Activated CD4-positive, alpha-beta T cell treated with anti-CD3 and anti-CD28 coated beads, Interleukin-2, amount 50 U/mL, for 16 hours (primary cell): ENCODE measurements at regions not wholly inside any gene's neighbourhood (a gene's known extent, or its start where the extent isn't known, plus 50 kb on each side); places are given as distances from the start of the nearest gene placed in this dataset.

ENCODE experiments used
- DNase-seq: peaks from one replicate; pipeline ENCODE4 v3.0.0-alpha.2; 2020

GRCh38 chr2:195494451-195494850 is 162.6 kb upstream of the SLC39A10 start:
- DNase-seq = no peak

GRCh38 chr2:195493416-195493815 is 163.6 kb upstream of the SLC39A10 start:
- DNase-seq = no peak

GRCh38 chr2:195490319-195490718 is 166.7 kb upstream of the SLC39A10 start:
- DNase-seq = no peak

GRCh38 chr2:195489101-195489500 is 167.9 kb upstream of the SLC39A10 start:
- DNase-seq = no peak

- DNase-seq = no peak
Observed at GRCh38 chr2:195488567-195488966, 168.5 kb upstream of the SLC39A10 start.

- peak; percentile 86 for DNase-seq
Observed at GRCh38 chr2:195486987-195487644, 169.9 kb upstream of the SLC39A10 start.

GRCh38 chr2:195486520-195486919 is 170.5 kb upstream of the SLC39A10 start:
- DNase-seq = peak; percentile 77

- DNase-seq = no peak
Observed at GRCh38 chr2:195482010-195482409, 175.0 kb upstream of the SLC39A10 start.

GRCh38 chr2:195480121-195480520 is 176.9 kb upstream of the SLC39A10 start:
- no peak for DNase-seq

- DNase-seq = no peak
Observed at GRCh38 chr2:195479407-195479806, 177.6 kb upstream of the SLC39A10 start.

- no peak for DNase-seq
Observed at GRCh38 chr2:195477996-195478382, 179.0 kb upstream of the SLC39A10 start.

- peak; percentile 65 for DNase-seq
Observed at GRCh38 chr2:195477248-195477995, 179.6 kb upstream of the SLC39A10 start.

- DNase-seq = no peak
Observed at GRCh38 chr2:195475336-195475735, 181.7 kb upstream of the SLC39A10 start.

- DNase-seq = no peak
Observed at GRCh38 chr2:195473862-195474261, 183.2 kb upstream of the SLC39A10 start.

- DNase-seq = no peak
Observed at GRCh38 chr2:195472501-195473234, 184.4 kb upstream of the SLC39A10 start.

GRCh38 chr2:195471807-195472206 is 185.2 kb upstream of the SLC39A10 start:
- no peak for DNase-seq

- no peak for DNase-seq
Observed at GRCh38 chr2:195471163-195471562, 185.9 kb upstream of the SLC39A10 start.

GRCh38 chr2:195470622-195471021 is 186.4 kb upstream of the SLC39A10 start:
- no peak for DNase-seq

GRCh38 chr2:195468771-195469170 is 188.3 kb upstream of the SLC39A10 start:
- no peak for DNase-seq

- no peak for DNase-seq
Observed at GRCh38 chr2:195466427-195466826, 190.6 kb upstream of the SLC39A10 start.

GRCh38 chr2:195461010-195461409 is 196.0 kb upstream of the SLC39A10 start:
- DNase-seq = no peak

- no peak for DNase-seq
Observed at GRCh38 chr2:195458936-195459335, 198.1 kb upstream of the SLC39A10 start.

GRCh38 chr2:195457873-195458272 is 199.2 kb upstream of the SLC39A10 start:
- no peak for DNase-seq

- DNase-seq = no peak
Observed at GRCh38 chr2:195456771-195457170, 200.3 kb upstream of the SLC39A10 start.
